ENCODE measurements at regions not wholly inside any gene's neighbourhood (a gene's known extent, or its start where the extent isn't known, plus 50 kb on each side); places are given as distances from the start of the nearest gene placed in this dataset.
"Not testable (repeated sequence)": the region's sequence is repeated elsewhere in the genome, so short reads cannot be mapped to it uniquely, and the experiment has no call there.

GRCh38 chr2:235432741-235433520 lies 60.9 kb upstream of the AGAP1 start:
- no peak for DNase-seq
- POLR2A ChIA-PET, result no interaction called here
- peaks cover 12% of the 10 kb centered on the region for H3K27me3 Mint-ChIP-seq
- H3K36me3 Mint-ChIP-seq, result no peaks in the 10 kb centered on the region
- intact Hi-C loops (cut with micrococcal nuclease), result no loop called here
- no peaks in the 10 kb centered on the region for H3K9me3 Mint-ChIP-seq
- H3K4me1 Mint-ChIP-seq (ENCODE audit: low read depth), result no peaks in the 10 kb centered on the region
- no peak overlapping the region for H3K27ac Mint-ChIP-seq
- H3K4me3 Mint-ChIP-seq, result no peak overlapping the region
- CTCF ChIA-PET, result no interaction called here

DNA sequence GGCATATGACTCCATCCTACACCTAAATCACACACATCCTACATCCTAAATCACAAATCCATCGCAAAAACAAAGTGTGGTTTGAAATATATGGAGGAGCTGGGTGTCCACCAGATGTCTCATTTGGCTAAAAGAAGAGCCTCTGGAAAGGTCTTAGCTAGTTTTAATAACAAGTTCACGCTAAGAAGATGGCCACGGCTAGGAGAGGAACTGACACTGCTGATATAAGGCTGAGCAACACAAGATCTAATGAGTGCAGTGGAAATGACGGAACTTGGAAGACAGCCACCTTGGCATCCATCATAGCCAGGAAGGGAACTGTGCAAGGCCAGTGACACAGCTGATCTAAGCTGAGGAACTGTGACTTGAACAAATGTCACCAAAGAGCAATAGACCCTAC lies 60.0 kb upstream of the AGAP1 start:
- Mint-ChIP-seq H3K27ac (no peak overlapping the region), H3K27me3 (peaks cover 8% of the 10 kb centered on the region), H3K4me3 (no peak overlapping the region), H3K36me3 (no peaks in the 10 kb centered on the region), H3K9me3 (no peaks in the 10 kb centered on the region), H3K4me1 (ENCODE audit: low read depth) (no peaks in the 10 kb centered on the region)
- ChIA-PET POLR2A (no interaction called here), CTCF (no interaction called here)
- intact Hi-C loops (cut with micrococcal nuclease), result no loop called here
- no peak for DNase-seq

DNA sequence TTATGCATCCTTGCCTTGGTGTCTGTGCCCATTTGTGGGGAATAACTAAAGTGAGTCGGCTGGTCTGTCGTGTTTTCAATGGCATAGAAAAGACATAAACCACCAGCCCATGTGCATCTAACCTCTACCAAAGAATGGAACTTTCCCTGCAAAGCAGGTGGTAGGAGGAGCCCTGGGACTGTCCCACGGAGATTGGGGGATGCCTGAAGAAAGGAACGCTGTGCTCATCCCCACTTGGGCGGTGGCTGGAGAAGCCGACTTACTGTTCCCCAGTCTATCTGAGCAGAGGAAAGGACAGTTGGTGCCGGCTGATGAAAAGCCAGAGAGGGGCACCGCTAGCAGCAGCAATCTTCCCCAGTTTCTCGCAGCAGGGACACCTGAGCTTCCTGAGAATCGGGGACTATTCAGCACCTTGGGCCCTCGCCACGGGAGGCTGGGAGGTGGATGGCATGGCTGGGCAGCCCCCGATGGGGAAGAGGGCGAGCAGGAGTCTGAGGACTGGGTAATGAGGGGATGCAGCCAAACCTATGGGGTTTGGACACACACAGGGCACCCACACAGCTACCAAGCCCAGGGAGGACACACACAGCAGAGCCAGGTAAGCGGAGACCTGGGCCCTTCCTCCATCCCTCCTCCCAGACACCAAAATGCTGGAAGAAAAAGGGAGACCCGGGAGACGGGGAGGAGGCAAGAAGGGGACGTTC lies 53.7 kb upstream of the AGAP1 start:
- H3K36me3 Mint-ChIP-seq, result peaks cover 1% of the 10 kb centered on the region
- H3K27me3 Mint-ChIP-seq, result no peaks in the 10 kb centered on the region
- intact Hi-C loops (cut with micrococcal nuclease), result no loop called here
- peaks cover 5% of the 10 kb centered on the region for H3K9me3 Mint-ChIP-seq
- no peak overlapping the region for H3K4me3 Mint-ChIP-seq
- POLR2A ChIA-PET, result no interaction called here
- H3K27ac Mint-ChIP-seq, result no peak overlapping the region
- H3K4me1 Mint-ChIP-seq (ENCODE audit: low read depth), result no peaks in the 10 kb centered on the region
- CTCF ChIA-PET, result no interaction called here
- no peak for DNase-seq

DNA sequence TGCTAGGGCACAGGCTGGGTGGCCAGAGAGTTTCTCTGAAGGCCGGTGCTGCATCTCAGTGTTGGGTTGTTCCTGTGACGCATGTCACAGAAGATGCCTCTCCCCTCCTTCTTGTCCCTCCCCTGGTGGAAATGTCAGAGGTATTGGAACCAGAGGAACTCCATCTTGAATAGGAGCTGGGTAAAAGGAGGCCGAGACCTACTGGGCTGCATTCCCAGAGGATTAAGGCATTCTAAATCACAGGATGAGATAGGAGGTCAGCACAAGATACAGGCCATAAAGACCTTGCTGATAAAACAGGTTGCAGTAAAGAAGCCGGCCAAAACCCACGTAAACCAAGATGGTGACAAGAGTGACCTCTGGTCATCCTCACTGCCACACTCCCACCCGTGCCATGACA lies 50.3 kb upstream of the AGAP1 start:
- H3K4me3 Mint-ChIP-seq; intact Hi-C loops (cut with micrococcal nuclease); DNase-seq; H3K27ac Mint-ChIP-seq; H3K27me3 Mint-ChIP-seq; H3K4me1 Mint-ChIP-seq (ENCODE audit: low read depth); POLR2A ChIA-PET; H3K36me3 Mint-ChIP-seq; H3K9me3 Mint-ChIP-seq: not testable (repeated sequence)
- CTCF ChIA-PET, result interaction anchor here (0.6 kb wide), 1 partner anchor 185 kb away, joined by 3 read pairs; no protein-coding TSS in a partner anchor

Measured in activated CD4-positive, alpha-beta memory T cell treated with anti-CD3 and anti-CD28 coated beads for 36 hours (primary cell).